ENCODE measurements at regions not wholly inside any gene's neighbourhood (a gene's known extent, or its start where the extent isn't known, plus 50 kb on each side); places are given as distances from the start of the nearest gene placed in this dataset.
"Not testable (repeated sequence)": the region's sequence is repeated elsewhere in the genome, so short reads cannot be mapped to it uniquely, and the experiment has no call there.

DNA sequence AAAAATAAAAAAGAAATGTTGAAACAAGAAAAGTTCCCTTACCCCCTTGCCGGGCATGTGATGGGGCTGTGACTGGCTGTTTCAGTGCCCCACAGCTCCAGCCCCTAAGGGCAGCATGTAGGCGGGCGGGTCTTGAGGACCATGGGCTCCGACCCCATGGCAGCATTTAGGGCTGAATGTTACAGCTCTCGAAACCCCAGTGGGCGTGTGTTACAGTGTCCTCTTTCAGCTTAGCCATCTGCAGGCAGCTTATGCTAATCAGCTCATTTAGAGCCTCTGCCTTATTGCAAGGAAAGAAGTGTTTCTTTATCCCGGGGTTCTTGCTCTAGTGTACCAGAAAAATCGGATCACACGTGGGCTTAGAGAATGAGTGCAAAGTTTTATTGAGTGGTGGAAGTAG is 497.4 kb upstream of the CYLC2 start:
- no peak overlapping the region for H3K27ac ChIP-seq
- TF ChIP-seq ZFX (IDR thresholded peaks at IDR 0.05), result no peak
- TF ChIP-seq, protein P1, sequence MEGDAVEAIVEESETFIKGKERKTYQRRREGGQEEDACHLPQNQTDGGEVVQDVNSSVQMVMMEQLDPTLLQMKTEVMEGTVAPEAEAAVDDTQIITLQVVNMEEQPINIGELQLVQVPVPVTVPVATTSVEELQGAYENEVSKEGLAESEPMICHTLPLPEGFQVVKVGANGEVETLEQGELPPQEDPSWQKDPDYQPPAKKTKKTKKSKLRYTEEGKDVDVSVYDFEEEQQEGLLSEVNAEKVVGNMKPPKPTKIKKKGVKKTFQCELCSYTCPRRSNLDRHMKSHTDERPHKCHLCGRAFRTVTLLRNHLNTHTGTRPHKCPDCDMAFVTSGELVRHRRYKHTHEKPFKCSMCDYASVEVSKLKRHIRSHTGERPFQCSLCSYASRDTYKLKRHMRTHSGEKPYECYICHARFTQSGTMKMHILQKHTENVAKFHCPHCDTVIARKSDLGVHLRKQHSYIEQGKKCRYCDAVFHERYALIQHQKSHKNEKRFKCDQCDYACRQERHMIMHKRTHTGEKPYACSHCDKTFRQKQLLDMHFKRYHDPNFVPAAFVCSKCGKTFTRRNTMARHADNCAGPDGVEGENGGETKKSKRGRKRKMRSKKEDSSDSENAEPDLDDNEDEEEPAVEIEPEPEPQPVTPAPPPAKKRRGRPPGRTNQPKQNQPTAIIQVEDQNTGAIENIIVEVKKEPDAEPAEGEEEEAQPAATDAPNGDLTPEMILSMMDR (conservative IDR thresholded peaks at IDR 0.05), result no peak

- not testable (repeated sequence) for H3K27ac ChIP-seq
These were observed 508.2 kb upstream of the CYLC2 start for GRCh38 chr9:102486976-102487375.

- H3K27ac ChIP-seq, result no peak overlapping the region
- no peak for TF ChIP-seq ZFX (IDR thresholded peaks at IDR 0.05)
- TF ChIP-seq, protein P1 (conservative IDR thresholded peaks at IDR 0.05), result no peak
These were observed 511.5 kb upstream of the CYLC2 start for GRCh38 chr9:102483651-102484050.

DNA sequence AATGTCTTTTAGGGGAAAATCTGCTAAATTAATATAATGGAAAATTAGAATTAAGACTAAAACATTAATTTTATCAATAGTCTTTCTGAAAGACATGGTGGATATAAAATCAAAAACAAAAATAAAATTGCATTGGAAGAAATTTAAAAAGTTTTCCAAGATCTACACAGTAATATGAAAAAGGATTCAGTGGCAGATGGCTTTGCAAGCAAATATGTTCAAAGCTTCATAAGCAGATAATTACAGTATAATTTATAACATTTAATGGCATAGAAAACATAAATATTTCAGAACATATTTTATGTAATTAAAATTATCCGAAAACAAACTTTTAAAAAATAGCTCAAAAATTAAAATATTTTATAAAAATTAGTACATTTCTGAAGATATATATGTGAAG is 512.4 kb upstream of the CYLC2 start:
- no peak for TF ChIP-seq ZFX (IDR thresholded peaks at IDR 0.05)
- no peak overlapping the region for H3K27ac ChIP-seq

DNA sequence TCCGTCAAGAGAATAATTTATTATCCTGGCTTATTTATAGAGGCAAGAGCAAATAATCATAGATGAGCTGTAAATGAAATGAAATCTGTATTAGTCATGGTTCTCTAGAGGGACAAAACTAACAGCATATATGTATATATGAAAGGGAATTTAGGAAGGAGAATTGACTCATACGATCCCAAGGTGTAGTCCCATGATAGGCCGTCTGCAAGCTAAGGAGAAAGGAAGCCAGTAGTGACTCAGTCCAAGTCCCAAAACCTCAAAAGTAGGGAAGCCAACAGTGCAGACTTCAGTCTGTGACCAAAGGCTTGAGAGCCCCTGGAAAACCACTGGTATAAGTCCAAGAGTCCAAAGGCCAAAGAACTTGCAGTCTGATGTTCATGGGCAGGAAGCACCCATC is 515.9 kb upstream of the CYLC2 start:
- TF ChIP-seq ZFX (IDR thresholded peaks at IDR 0.05), result no peak
- TF ChIP-seq, protein P1 (conservative IDR thresholded peaks at IDR 0.05), result no peak
- no peak overlapping the region for H3K27ac ChIP-seq

DNA sequence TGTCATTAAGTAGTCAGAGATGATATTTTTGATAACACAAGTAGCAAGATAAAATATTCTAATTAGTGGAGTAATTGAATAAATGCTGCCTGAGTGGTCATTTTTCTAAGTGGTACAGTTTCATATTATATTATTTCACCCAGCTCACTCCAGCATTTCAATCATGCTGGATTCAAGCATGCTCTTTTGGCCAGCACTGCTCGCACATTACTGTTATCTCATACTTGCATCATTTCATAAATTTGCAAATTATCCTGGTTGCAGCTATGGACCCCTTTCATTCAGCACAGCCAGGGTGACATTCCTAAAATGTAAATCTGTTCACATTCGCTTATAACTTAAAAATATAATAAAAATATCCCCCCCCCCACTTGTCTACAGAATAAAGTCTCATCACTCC is 520.8 kb upstream of the CYLC2 start:
- TF ChIP-seq, protein P1 (conservative IDR thresholded peaks at IDR 0.05), result no peak
- TF ChIP-seq ZFX (IDR thresholded peaks at IDR 0.05), result no peak
- H3K27ac ChIP-seq, result no peak overlapping the region

DNA sequence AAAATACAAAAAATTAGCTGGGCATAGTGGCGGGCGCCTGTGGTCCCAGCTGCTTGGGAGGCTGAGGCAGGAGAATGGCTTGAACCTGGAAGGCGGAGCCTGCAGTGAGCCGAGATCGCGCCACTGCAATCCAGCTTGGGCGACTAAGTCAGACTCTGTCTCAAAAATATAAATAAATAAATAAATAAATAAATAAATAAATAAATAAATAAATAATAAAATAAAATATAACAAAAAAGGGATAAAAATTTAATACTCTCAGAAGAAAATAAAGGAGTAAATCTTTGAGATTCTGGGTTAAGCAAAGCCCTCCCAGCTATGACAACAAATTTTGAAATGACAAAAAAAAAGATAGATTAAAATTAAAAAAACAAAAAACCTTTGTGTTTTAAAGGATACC is 525.7 kb upstream of the CYLC2 start:
- H3K27ac ChIP-seq, result not testable (repeated sequence)

DNA sequence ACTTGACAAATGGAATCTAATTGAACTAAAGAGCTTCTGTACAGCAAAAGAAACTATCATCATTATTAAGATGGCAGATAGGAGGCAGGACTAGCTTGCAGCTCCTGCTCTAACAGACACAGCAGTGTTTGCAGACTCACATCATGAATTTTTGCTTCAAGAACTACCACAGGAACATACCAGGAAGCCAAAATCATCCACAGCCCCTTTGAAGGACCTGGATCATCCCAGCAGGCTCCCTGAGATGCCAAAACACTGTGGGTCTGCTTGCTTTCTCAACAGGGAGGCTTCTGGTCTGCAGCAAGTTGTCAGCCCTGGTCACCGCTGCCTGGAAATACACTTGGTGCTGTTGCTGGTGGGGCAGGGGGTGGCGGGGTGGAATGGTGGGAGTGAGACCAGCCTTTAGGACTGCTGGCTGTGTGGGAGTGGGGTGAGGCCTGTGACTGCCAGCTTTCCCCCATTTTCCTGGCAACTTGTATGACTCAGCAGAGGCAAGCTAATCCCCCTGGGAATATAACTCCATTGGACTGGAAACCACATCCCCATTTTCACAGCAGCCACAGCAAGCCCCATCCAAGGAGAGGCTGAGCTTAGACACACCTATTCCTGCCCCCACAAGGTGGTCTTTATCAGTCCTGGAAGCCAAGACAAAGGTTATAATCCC is 533.8 kb upstream of the CYLC2 start:
- no peak overlapping the region for H3K27ac ChIP-seq
- TF ChIP-seq, protein P1 (conservative IDR thresholded peaks at IDR 0.05), result no peak
- no peak for TF ChIP-seq ZFX (IDR thresholded peaks at IDR 0.05)

GRCh38 chr9:102459828-102460227 is 535.3 kb upstream of the CYLC2 start:
- H3K27ac ChIP-seq, result no peak overlapping the region
- no peak for TF ChIP-seq ZFX (IDR thresholded peaks at IDR 0.05)
- TF ChIP-seq, protein P1 (conservative IDR thresholded peaks at IDR 0.05), result no peak

Measured in C4-2B (cell line).